Astrocyte of the cerebellum (primary cell): ENCODE measurements at regions not wholly inside any gene's neighbourhood (a gene's known extent, or its start where the extent isn't known, plus 50 kb on each side); places are given as distances from the start of the nearest gene placed in this dataset.

ENCODE experiments used
- DNase-seq: peaks from one replicate; pipeline ENCODE4 v3.0.0-alpha.2; 2011; ENCODE audit warnings: low read depth
- H3K4me3 ChIP-seq: 2 replicates; pipeline ENCODE4 v1.5.1; 2011; ENCODE audit warnings: mild to moderate bottlenecking, low read depth, low read length, moderate library complexity
- in situ Hi-C: cut with HindIII; loops from 2 replicates; pipeline ENCODE4 v1.10.0; 2017; ENCODE audit warnings: low sequenced_read_pairs
- TF ChIP-seq, protein P1 (sequence below): IDR thresholded peaks from 2 replicates; pipeline ENCODE4 v1.5.1; 2012; ENCODE audit warnings: low read length, low read depth, moderate library complexity, mild to moderate bottlenecking; ENCODE audit errors: missing control alignments

DNA sequence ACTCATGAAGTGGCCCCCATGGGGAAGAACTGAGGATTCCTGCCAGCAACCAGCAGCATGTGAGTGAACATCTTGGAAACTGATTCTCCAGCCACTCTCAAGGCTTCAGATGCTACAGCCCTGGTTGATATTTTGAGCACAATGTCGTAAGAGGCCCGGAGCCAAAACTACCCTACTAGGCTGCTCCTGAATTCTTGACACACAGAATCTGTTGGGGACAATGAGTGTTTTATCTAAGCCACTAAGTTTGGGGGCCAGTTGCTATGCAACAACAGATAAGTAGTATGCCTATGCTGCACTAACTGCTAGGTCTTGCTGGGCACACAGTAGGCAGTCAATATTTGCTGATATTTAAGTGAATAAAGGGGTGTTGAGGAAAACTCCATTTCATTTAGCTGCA, 89.9 kb upstream of the CHL1 start:
- no peak for DNase-seq
- TF ChIP-seq, protein P1, sequence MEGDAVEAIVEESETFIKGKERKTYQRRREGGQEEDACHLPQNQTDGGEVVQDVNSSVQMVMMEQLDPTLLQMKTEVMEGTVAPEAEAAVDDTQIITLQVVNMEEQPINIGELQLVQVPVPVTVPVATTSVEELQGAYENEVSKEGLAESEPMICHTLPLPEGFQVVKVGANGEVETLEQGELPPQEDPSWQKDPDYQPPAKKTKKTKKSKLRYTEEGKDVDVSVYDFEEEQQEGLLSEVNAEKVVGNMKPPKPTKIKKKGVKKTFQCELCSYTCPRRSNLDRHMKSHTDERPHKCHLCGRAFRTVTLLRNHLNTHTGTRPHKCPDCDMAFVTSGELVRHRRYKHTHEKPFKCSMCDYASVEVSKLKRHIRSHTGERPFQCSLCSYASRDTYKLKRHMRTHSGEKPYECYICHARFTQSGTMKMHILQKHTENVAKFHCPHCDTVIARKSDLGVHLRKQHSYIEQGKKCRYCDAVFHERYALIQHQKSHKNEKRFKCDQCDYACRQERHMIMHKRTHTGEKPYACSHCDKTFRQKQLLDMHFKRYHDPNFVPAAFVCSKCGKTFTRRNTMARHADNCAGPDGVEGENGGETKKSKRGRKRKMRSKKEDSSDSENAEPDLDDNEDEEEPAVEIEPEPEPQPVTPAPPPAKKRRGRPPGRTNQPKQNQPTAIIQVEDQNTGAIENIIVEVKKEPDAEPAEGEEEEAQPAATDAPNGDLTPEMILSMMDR = no peak
- H3K4me3 ChIP-seq = no peak overlapping the region
- in situ Hi-C loops = no loop called here

GRCh38 chr3:111143-112069, 85.2 kb upstream of the CHL1 start:
- in situ Hi-C loops = no loop called here
- no peak for DNase-seq
- TF ChIP-seq, protein P1 = no peak
- H3K4me3 ChIP-seq = no peak overlapping the region

DNA sequence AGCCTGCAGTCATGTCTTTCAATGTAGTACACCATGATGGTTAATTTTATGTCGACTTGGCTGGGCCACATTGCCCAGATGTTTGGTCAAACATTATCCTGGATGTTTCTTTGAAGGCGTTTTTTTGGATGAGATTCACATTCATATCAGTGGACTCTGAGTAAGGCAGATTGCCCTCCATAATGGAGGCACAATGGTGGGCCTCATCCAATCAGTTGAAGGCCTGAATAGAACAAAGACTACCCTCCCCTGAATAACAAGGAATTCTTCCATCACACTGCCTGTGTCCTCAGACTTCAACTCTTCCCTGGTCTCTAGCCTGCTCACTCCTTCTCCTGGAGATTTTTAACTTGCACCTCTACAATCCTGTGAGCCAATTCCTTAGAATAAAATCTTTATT, 83.8 kb upstream of the CHL1 start:
- no peak for DNase-seq
- in situ Hi-C loops = no loop called here
- H3K4me3 ChIP-seq = no peak overlapping the region
- TF ChIP-seq, protein P1 = no peak

- in situ Hi-C loops = no loop called here
- no peak for DNase-seq
- H3K4me3 ChIP-seq = no peak overlapping the region
- TF ChIP-seq, protein P1 = no peak
Measured at GRCh38 chr3:118666-119065, 77.9 kb upstream of the CHL1 start.

DNA sequence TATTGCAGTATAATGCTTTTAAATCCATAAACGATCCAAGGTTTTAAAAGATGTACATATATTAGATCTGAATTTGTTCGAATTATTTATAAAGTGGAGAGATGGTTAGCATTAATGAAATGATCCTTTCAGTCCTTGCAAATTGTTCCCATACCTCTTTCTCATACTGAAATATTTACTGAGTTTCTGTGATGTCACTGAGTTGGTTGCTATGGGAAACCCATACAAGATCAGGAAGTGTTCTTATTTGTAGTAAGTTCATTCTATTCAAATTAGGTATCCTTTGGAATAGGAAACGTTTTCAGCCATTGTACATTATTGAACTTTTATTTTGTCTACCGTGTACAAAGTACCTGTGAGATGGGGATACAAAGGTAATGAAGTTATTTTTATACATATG, 73.2 kb upstream of the CHL1 start:
- in situ Hi-C loops = no loop called here
- no peak overlapping the region for H3K4me3 ChIP-seq
- TF ChIP-seq, protein P1 = no peak
- DNase-seq = no peak

DNA sequence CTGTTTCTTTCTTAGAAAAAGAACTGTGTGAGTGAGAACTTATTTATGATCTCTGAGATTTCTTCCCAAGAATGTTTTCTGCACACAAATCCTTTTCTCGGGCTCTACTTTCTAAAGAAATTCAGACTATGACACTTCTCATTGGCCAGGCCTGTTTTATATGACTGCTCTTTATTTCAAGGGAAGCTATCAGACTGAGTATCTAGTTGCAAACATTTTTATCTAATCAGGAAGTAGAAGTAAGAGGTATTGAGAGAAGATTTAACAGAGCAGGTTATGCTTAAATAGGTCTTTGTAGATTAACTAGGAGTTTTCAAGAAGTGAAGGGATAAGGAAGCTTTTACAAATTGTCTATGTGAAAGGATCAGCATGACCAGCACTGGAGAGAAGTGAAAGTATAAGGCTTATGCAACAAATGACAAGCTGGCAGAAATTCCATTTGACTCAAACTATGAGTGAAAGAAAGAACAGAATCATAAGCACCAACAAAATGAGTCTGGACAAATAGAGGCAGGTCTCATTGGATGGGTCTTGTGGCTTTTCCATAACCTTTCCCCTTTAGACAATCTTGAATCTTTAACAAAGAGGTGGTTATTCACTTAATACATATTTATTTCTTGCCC, 71.9 kb upstream of the CHL1 start:
- in situ Hi-C loops = no loop called here
- no peak overlapping the region for H3K4me3 ChIP-seq
- DNase-seq = no peak
- TF ChIP-seq, protein P1 = no peak
